Adrenal gland (tissue), 5 donors: ENCODE measurements at regions not wholly inside any gene's neighbourhood (a gene's known extent, or its start where the extent isn't known, plus 50 kb on each side); places are given as distances from the start of the nearest gene placed in this dataset.

Experiments
- POLR2A ChIP-seq, 2 donors: fragments of 450-650 bp; IDR thresholded peaks; one replicate each; pipeline ENCODE4 v1.6.1; 2017; ENCODE audit warnings: antibody characterized with exemption in 2 of 2, mild to moderate bottlenecking in 2 of 2, moderate library complexity in 1 of 2
- TF ChIP-seq, protein P1 (sequence below), 6 experiments: fragments of 450-650 bp in 4 of 6; fragments of 200-600 bp in 2 of 6; sonication (generic) in 1 of 6; IDR thresholded peaks; 1 replicate in 5 of 6; 2 replicates in 1 of 6; pipeline versions ENCODE4 v1.5.1 to v1.8.0; 2016 to 2021; ENCODE audit warnings: antibody characterized with exemption in 6 of 6, mild to moderate bottlenecking in 2 of 6, moderate library complexity in 1 of 6
- donor health status: DM: no; HTN: no; CAD: no.

DNA sequence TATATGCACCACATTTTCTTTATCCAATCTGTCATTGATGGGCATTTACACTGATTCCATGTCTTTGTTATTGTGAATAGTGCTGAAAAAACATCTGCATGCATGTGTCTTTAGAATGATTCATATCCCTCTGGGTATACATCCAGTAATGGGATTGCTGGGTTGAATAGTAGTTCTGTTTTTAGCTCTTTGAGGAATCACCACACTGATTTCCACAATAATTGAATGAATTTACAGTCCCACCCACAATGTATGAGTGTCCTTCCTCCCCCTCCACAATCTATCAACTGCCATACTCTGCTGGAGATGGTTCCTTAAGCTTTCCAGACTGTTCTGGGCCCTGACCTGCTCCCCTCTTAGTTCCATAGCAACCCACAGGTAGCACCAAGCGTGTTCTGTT, 667.0 kb downstream of the LIG4 start:
- TF ChIP-seq, protein P1, sequence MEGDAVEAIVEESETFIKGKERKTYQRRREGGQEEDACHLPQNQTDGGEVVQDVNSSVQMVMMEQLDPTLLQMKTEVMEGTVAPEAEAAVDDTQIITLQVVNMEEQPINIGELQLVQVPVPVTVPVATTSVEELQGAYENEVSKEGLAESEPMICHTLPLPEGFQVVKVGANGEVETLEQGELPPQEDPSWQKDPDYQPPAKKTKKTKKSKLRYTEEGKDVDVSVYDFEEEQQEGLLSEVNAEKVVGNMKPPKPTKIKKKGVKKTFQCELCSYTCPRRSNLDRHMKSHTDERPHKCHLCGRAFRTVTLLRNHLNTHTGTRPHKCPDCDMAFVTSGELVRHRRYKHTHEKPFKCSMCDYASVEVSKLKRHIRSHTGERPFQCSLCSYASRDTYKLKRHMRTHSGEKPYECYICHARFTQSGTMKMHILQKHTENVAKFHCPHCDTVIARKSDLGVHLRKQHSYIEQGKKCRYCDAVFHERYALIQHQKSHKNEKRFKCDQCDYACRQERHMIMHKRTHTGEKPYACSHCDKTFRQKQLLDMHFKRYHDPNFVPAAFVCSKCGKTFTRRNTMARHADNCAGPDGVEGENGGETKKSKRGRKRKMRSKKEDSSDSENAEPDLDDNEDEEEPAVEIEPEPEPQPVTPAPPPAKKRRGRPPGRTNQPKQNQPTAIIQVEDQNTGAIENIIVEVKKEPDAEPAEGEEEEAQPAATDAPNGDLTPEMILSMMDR (IDR thresholded peaks at IDR 0.05) = no peak
- TF ChIP-seq POLR2A (IDR thresholded peaks at IDR 0.05) = no peak
